ENCODE measurements at regions not wholly inside any gene's neighbourhood (a gene's known extent, or its start where the extent isn't known, plus 50 kb on each side); places are given as distances from the start of the nearest gene placed in this dataset.

DNA sequence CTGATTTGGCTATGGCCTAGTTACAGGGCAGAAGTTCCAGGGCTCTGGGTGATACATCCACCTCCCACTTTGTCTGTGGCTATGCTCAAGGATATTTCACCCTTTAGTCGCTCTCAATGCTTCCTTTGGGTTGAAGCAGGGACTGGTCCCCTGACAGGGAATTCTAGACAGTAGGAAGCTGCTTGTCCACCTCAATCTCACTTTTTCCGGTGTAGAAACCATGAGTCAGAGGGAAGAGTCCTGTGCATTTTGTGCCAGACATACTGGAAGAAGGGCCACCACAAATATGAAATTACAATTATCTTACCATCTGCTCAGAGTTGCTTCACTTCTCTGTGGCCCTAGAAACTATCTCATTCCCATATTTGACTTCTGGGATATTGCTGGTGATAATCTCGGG is 413.7 kb upstream of the FAT3 start:
- ATAC-seq (no peak), DNase-seq (ENCODE audit: low read depth, low spot score) (no peak)
- intact Hi-C loops (cut with micrococcal nuclease; ENCODE audit: unreplicated experiment) = no loop called here
- H3K4me1 ChIP-seq (ENCODE audit: control insufficient read depth, insufficient read depth, low read length) = no peaks in the 10 kb centered on the region
- BruUV-seq (replicated peaks) = no TSS peak
- no peaks in the 10 kb centered on the region for H3K36me3 ChIP-seq (ENCODE audit: control insufficient read depth, insufficient read depth, low read length)
- ChIA-PET CTCF (no interaction called here), POLR2A (interaction anchor here (0.7 kb wide), 1 partner anchor 779 kb away, joined by 4 read pairs; no protein-coding TSS in a partner anchor)
- no peak overlapping the region for H3K4me3 ChIP-seq (ENCODE audit: low read depth in 2 of 2, low read length in 2 of 2)
- H3K27ac ChIP-seq (ENCODE audit: low read length) = no peak overlapping the region
- TF ChIP-seq, protein P1, sequence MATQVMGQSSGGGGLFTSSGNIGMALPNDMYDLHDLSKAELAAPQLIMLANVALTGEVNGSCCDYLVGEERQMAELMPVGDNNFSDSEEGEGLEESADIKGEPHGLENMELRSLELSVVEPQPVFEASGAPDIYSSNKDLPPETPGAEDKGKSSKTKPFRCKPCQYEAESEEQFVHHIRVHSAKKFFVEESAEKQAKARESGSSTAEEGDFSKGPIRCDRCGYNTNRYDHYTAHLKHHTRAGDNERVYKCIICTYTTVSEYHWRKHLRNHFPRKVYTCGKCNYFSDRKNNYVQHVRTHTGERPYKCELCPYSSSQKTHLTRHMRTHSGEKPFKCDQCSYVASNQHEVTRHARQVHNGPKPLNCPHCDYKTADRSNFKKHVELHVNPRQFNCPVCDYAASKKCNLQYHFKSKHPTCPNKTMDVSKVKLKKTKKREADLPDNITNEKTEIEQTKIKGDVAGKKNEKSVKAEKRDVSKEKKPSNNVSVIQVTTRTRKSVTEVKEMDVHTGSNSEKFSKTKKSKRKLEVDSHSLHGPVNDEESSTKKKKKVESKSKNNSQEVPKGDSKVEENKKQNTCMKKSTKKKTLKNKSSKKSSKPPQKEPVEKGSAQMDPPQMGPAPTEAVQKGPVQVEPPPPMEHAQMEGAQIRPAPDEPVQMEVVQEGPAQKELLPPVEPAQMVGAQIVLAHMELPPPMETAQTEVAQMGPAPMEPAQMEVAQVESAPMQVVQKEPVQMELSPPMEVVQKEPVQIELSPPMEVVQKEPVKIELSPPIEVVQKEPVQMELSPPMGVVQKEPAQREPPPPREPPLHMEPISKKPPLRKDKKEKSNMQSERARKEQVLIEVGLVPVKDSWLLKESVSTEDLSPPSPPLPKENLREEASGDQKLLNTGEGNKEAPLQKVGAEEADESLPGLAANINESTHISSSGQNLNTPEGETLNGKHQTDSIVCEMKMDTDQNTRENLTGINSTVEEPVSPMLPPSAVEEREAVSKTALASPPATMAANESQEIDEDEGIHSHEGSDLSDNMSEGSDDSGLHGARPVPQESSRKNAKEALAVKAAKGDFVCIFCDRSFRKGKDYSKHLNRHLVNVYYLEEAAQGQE (IDR thresholded peaks at IDR 0.05; ENCODE audit: insufficient read depth in 1 of 2, low read depth in 2 of 2, low read length in 1 of 2) = no peak
- TF ChIP-seq POLR2AphosphoS5 (IDR thresholded peaks at IDR 0.05; ENCODE audit: low read depth, low read length) (no peak), SIN3A (IDR thresholded peaks at IDR 0.05; ENCODE audit: borderline replicate concordance, insufficient read depth, low read depth, low read length) (no peak), TCF7L2 (IDR thresholded peaks at IDR 0.05; ENCODE audit: low read depth, low read length) (no peak)
- TF ChIP-seq, protein P2, sequence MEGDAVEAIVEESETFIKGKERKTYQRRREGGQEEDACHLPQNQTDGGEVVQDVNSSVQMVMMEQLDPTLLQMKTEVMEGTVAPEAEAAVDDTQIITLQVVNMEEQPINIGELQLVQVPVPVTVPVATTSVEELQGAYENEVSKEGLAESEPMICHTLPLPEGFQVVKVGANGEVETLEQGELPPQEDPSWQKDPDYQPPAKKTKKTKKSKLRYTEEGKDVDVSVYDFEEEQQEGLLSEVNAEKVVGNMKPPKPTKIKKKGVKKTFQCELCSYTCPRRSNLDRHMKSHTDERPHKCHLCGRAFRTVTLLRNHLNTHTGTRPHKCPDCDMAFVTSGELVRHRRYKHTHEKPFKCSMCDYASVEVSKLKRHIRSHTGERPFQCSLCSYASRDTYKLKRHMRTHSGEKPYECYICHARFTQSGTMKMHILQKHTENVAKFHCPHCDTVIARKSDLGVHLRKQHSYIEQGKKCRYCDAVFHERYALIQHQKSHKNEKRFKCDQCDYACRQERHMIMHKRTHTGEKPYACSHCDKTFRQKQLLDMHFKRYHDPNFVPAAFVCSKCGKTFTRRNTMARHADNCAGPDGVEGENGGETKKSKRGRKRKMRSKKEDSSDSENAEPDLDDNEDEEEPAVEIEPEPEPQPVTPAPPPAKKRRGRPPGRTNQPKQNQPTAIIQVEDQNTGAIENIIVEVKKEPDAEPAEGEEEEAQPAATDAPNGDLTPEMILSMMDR (IDR thresholded peaks at IDR 0.05) = no peak
- in situ Hi-C loops (cut with HindIII; ENCODE audit: low pct_unique_long_range_greater_than_20kb, low sequenced_read_pairs) = no loop called here
- H3K9me3 ChIP-seq (ENCODE audit: control insufficient read depth, insufficient read depth, low read depth, low read length) = no peaks in the 10 kb centered on the region
- no peaks in the 10 kb centered on the region for H3K27me3 ChIP-seq (ENCODE audit: control insufficient read depth, insufficient read depth, low read length)

DNA sequence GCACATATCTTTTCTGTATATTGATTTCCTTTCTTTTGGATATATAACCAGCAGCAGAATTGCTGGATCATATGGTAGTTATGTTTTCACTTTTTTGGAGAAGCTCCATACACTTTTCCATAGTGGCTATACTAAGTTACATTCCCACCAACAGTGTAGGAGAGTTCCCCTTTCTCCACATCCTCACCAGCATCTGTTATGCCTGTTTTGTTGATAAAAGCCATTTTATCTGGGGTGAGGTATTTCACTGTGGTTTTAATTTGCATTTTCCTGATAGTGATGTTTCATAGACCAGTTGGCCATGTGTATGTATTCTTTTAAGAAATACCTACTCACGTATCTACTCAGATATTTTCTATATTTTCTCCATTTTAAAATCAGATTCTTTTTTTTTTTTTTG is 419.3 kb upstream of the FAT3 start:
- no peak overlapping the region for H3K4me3 ChIP-seq (ENCODE audit: low read depth in 2 of 2, low read length in 2 of 2)
- ChIA-PET CTCF (no interaction called here), POLR2A (no interaction called here)
- intact Hi-C loops (cut with micrococcal nuclease; ENCODE audit: unreplicated experiment) = no loop called here
- no peaks in the 10 kb centered on the region for H3K9me3 ChIP-seq (ENCODE audit: control insufficient read depth, insufficient read depth, low read depth, low read length)
- no peak for ATAC-seq
- no peak for DNase-seq (ENCODE audit: low read depth, low spot score)
- H3K4me1 ChIP-seq (ENCODE audit: control insufficient read depth, insufficient read depth, low read length) = no peaks in the 10 kb centered on the region
- no peaks in the 10 kb centered on the region for H3K27me3 ChIP-seq (ENCODE audit: control insufficient read depth, insufficient read depth, low read length)
- H3K36me3 ChIP-seq (ENCODE audit: control insufficient read depth, insufficient read depth, low read length) = no peaks in the 10 kb centered on the region
- TF ChIP-seq, protein P2 (IDR thresholded peaks at IDR 0.05) = no peak
- TF ChIP-seq SIN3A (IDR thresholded peaks at IDR 0.05; ENCODE audit: borderline replicate concordance, insufficient read depth, low read depth, low read length) = no peak
- TF ChIP-seq, protein P1 (IDR thresholded peaks at IDR 0.05; ENCODE audit: insufficient read depth in 1 of 2, low read depth in 2 of 2, low read length in 1 of 2) = no peak
- TF ChIP-seq POLR2AphosphoS5 (IDR thresholded peaks at IDR 0.05; ENCODE audit: low read depth, low read length) = no peak
- TF ChIP-seq TCF7L2 (IDR thresholded peaks at IDR 0.05; ENCODE audit: low read depth, low read length) = no peak
- no peak overlapping the region for H3K27ac ChIP-seq (ENCODE audit: low read length)
- BruUV-seq (replicated peaks) = no TSS peak
- in situ Hi-C loops (cut with HindIII; ENCODE audit: low pct_unique_long_range_greater_than_20kb, low sequenced_read_pairs) = no loop called here
